OCI-LY7 (cell line): ENCODE measurements at regions not wholly inside any gene's neighbourhood (a gene's known extent, or its start where the extent isn't known, plus 50 kb on each side); places are given as distances from the start of the nearest gene placed in this dataset.

Experiments
- BruUV-seq: library from RNA; stranded (reverse); fragments of 400-500 nt; replicated peaks from 2 replicates; lab custom pipeline; 2021; lab: Mats Ljungman, UMichigan
- CTCF ChIA-PET: fragments of 300-600 bp; sonication (Branson Sonifier 250); formaldehyde crosslinking; loops from one replicate; lab custom pipeline; 2022; ENCODE audit warnings: antibody characterized with exemption; ENCODE audit not compliant: unreplicated experiment; lab: Charles Lee
- POLR2A ChIA-PET: fragments of 300-600 bp; sonication (Branson Sonifier 250); formaldehyde crosslinking; loops from one replicate; lab custom pipeline; 2022; ENCODE audit warnings: antibody characterized with exemption; lab: Charles Lee
- DNase-seq: peaks from one replicate; pipeline ENCODE4 v3.0.0-alpha.2; 2015; ENCODE audit warnings: low spot score
- H2AFZ ChIP-seq: fragments of 200-600 bp; sonication (generic), shearing (Covaris generic); 2 replicates; pipeline ENCODE4 v1.6.1; 2014; ENCODE audit warnings: mild to moderate bottlenecking, antibody characterized with exemption, low read length, moderate library complexity
- H3K27ac ChIP-seq: fragments of 200-600 bp; sonication (generic); 2 replicates; pipeline ENCODE4 v1.5.1; 2014; ENCODE audit warnings: mixed run types, low read depth, mild to moderate bottlenecking, moderate library complexity, low read length, inconsistent platforms; ENCODE audit not compliant: poor library complexity, severe bottlenecking
- H3K36me3 ChIP-seq: fragments of 200-600 bp; sonication (generic); 2 replicates; pipeline ENCODE4 v1.6.1; 2014; ENCODE audit warnings: mild to moderate bottlenecking, antibody characterized with exemption, low read length, moderate library complexity, mixed read lengths; ENCODE audit not compliant: insufficient read depth
- H3K4me1 ChIP-seq: fragments of 200-600 bp; sonication (generic); 2 replicates; pipeline ENCODE4 v1.5.1; 2014; ENCODE audit warnings: mild to moderate bottlenecking, low read length; ENCODE audit not compliant: insufficient read depth, poor library complexity, severe bottlenecking
- H3K4me2 ChIP-seq: fragments of 200-600 bp; sonication (generic); 2 replicates; pipeline ENCODE4 v1.6.1; 2014; ENCODE audit warnings: mild to moderate bottlenecking, low read length
- H3K4me3 ChIP-seq: fragments of 200-600 bp; sonication (generic); 2 replicates; pipeline ENCODE4 v1.5.1; 2014; ENCODE audit warnings: mild to moderate bottlenecking, low read depth, low read length; ENCODE audit not compliant: poor library complexity, severe bottlenecking
- H3K79me2 ChIP-seq: fragments of 200-600 bp; sonication (generic); 2 replicates; pipeline ENCODE4 v1.6.1; 2016; ENCODE audit warnings: low read depth, mild to moderate bottlenecking, low read length, moderate library complexity, mixed read lengths; ENCODE audit not compliant: insufficient read depth
- H3K9me2 ChIP-seq: fragments of 200-600 bp; sonication (generic); 2 replicates; pipeline ENCODE4 v1.6.1; 2016; ENCODE audit warnings: mild to moderate bottlenecking, low read length, mixed read lengths; ENCODE audit not compliant: insufficient read depth
- H3K9me3 ChIP-seq: fragments of 200-600 bp; sonication (generic); 2 replicates; pipeline ENCODE4 v1.6.1; 2014; ENCODE audit warnings: mild to moderate bottlenecking, mixed run types, low read length, mixed read lengths
- H4K20me1 ChIP-seq: fragments of 200-600 bp; sonication (generic); 2 replicates; pipeline ENCODE4 v1.6.1; 2014; ENCODE audit warnings: mild to moderate bottlenecking, antibody characterized with exemption, low read length, moderate library complexity, mixed read lengths; ENCODE audit not compliant: insufficient read depth
- EZH2phosphoT487 ChIP-seq: fragments of 200-600 bp; sonication (generic); IDR thresholded peaks from 2 replicates; pipeline ENCODE4 v1.6.1; 2018; ENCODE audit warnings: low read depth, borderline replicate concordance, mild to moderate bottlenecking, mixed run types, antibody characterized with exemption, low read length, moderate library complexity, mixed read lengths
- intact Hi-C: fragments of 100-400 bp; cut with micrococcal nuclease; formaldehyde crosslinking; loops from one replicate; pipeline ENCODE4 v1.10.0; 2022; ENCODE audit not compliant: unreplicated experiment
- TF ChIP-seq, protein P1 (sequence below): fragments of 200-600 bp; sonication (generic); conservative IDR thresholded peaks from 2 replicates; pipeline ENCODE4 v1.5.1; 2014; ENCODE audit warnings: mild to moderate bottlenecking, antibody characterized with exemption, low read length, moderate library complexity, mixed read lengths

DNA sequence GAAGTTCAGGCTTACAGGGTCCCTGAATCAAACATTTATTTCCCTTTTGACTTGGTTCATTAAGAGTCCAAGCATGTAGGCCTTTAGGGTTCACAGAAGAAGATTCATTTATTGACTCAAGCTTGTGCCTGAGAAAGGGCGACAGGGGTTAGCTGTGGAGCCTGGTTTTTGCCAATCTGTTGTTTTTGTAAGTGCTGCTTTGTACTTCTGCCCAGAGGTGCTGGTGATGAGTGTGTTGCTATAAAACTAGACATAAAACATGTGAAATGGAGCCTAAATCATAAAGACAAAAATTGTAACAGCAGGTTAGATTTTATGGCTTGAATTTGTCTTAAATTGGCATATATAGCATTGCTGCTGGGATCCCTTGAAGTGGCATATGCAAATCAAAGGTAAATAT, 308.3 kb upstream of the UBE2E2 start:
- Histone ChIP-seq H3K4me2 (no peak overlapping the region), H3K4me3 (no peak overlapping the region), H2AFZ (no peak overlapping the region), H3K4me1 (no peaks in the 10 kb centered on the region), H3K36me3 (no peaks in the 10 kb centered on the region), H3K79me2 (no peaks in the 10 kb centered on the region; the same call in 1 of the 2 replicates), H3K9me3 (no peaks in the 10 kb centered on the region), H4K20me1 (no peaks in the 10 kb centered on the region), H3K9me2 (no peaks in the 10 kb centered on the region), H3K27ac (no peak overlapping the region)
- intact Hi-C loops = no loop called here
- CTCF ChIA-PET = no interaction called here
- BruUV-seq = no TSS peak
- TF ChIP-seq EZH2phosphoT487 = no peak
- TF ChIP-seq, protein P1, sequence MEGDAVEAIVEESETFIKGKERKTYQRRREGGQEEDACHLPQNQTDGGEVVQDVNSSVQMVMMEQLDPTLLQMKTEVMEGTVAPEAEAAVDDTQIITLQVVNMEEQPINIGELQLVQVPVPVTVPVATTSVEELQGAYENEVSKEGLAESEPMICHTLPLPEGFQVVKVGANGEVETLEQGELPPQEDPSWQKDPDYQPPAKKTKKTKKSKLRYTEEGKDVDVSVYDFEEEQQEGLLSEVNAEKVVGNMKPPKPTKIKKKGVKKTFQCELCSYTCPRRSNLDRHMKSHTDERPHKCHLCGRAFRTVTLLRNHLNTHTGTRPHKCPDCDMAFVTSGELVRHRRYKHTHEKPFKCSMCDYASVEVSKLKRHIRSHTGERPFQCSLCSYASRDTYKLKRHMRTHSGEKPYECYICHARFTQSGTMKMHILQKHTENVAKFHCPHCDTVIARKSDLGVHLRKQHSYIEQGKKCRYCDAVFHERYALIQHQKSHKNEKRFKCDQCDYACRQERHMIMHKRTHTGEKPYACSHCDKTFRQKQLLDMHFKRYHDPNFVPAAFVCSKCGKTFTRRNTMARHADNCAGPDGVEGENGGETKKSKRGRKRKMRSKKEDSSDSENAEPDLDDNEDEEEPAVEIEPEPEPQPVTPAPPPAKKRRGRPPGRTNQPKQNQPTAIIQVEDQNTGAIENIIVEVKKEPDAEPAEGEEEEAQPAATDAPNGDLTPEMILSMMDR = no peak
- POLR2A ChIA-PET = no interaction called here
- DNase-seq = no peak

DNA sequence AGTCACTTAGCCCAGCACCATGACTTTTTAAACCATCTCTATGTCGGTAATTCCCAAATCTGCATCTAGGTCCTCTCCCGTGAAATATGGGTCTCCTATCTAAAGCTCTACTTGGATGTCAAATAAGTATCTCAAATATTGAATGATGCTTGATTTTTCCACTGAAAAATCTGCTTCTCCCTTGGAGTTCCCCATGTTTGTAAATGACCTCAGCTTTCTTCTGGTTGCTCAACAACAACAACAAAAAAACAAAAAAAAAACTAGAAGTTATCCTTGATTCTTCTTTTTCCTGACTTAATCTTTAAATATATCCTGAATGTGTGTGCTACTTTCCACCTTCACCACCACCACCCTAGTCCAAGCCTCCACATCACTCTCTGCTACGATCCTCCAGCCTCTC, 307.5 kb upstream of the UBE2E2 start:
- no peaks in the 10 kb centered on the region; the same call in 1 of the 2 replicates for H3K79me2 ChIP-seq
- H3K4me2 ChIP-seq = no peak overlapping the region
- H3K9me3 ChIP-seq = no peaks in the 10 kb centered on the region
- ChIA-PET POLR2A (interaction anchor here (0.7 to 1.9 kb wide), 2 partner anchors 8 to 173 kb away, joined by 3 to 8 read pairs; no protein-coding TSS in a partner anchor), CTCF (no interaction called here)
- DNase-seq = no peak
- no peaks in the 10 kb centered on the region for H3K4me1 ChIP-seq
- no peaks in the 10 kb centered on the region for H3K36me3 ChIP-seq
- H3K4me3 ChIP-seq = no peak overlapping the region
- no TSS peak for BruUV-seq
- intact Hi-C loops = no loop called here
- H4K20me1 ChIP-seq = no peaks in the 10 kb centered on the region
- H3K27ac ChIP-seq = no peak overlapping the region
- H2AFZ ChIP-seq = no peak overlapping the region
- no peak for TF ChIP-seq EZH2phosphoT487
- TF ChIP-seq, protein P1 = no peak
- no peaks in the 10 kb centered on the region for H3K9me2 ChIP-seq

DNA sequence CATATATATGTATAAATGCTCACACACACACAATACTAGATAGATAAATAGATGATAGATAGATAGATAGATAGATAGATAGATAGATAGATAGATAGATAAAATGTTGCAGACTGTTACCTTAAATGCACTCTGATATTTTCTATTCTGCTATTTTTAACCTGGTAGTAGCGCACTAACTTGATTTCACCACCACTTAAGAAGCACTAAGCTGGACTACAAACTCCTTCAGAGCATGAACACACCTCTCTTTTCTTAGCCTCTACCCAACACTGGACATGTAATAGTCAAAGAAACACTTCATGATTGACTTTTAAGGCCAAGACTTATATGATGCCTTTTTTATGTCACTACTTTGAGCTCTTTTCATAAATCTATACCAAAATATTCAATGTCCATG, 304.6 kb upstream of the UBE2E2 start:
- BruUV-seq = no TSS peak
- peaks cover 12% of the 10 kb centered on the region; the same call in 1 of the 2 replicates for H3K9me3 ChIP-seq
- H4K20me1 ChIP-seq = no peaks in the 10 kb centered on the region
- no peak overlapping the region for H3K27ac ChIP-seq
- no peak overlapping the region for H3K4me2 ChIP-seq
- H3K9me2 ChIP-seq = no peaks in the 10 kb centered on the region
- POLR2A ChIA-PET = no interaction called here
- CTCF ChIA-PET = no interaction called here
- H3K4me1 ChIP-seq = no peaks in the 10 kb centered on the region
- H2AFZ ChIP-seq = no peak overlapping the region
- intact Hi-C loops = no loop called here
- H3K4me3 ChIP-seq = no peak overlapping the region
- H3K36me3 ChIP-seq = no peaks in the 10 kb centered on the region
- H3K79me2 ChIP-seq = no peaks in the 10 kb centered on the region
- DNase-seq = no peak
- TF ChIP-seq, protein P1 = no peak
- no peak for TF ChIP-seq EZH2phosphoT487
